GM21447 (cell line): ENCODE measurements at regions not wholly inside any gene's neighbourhood (a gene's known extent, or its start where the extent isn't known, plus 50 kb on each side); places are given as distances from the start of the nearest gene placed in this dataset.
"Not testable (repeated sequence)": the region's sequence is repeated elsewhere in the genome, so short reads cannot be mapped to it uniquely, and the experiment has no call there.

Source experiments
- ATAC-seq: cut with Tn5 transposase; IDR thresholded peaks from one replicate; pipeline ENCODE4 v1.9.1; 2021; ENCODE audit not compliant: unreplicated experiment

GRCh38 chr6:153984811-153985210 lies 54.2 kb upstream of the OPRM1 start:
- ATAC-seq: no peak

GRCh38 chr6:153980171-153980570 lies 58.9 kb upstream of the OPRM1 start:
- ATAC-seq: no peak

- ATAC-seq: not testable (repeated sequence)
Observed at GRCh38 chr6:153978911-153979548, 60.0 kb upstream of the OPRM1 start.

- no peak for ATAC-seq
Observed at GRCh38 chr6:153976921-153977693, 61.9 kb upstream of the OPRM1 start.

GRCh38 chr6:153966001-153966400 lies 73.0 kb upstream of the OPRM1 start:
- ATAC-seq: no peak

- no peak for ATAC-seq
Observed at GRCh38 chr6:153963352-153963751, 75.7 kb upstream of the OPRM1 start.

- ATAC-seq: no peak
Observed at GRCh38 chr6:153962555-153962954, 76.5 kb upstream of the OPRM1 start.

- ATAC-seq: no peak
Observed at GRCh38 chr6:153960741-153961140, 78.3 kb upstream of the OPRM1 start.

- ATAC-seq: no peak
Observed at GRCh38 chr6:153960281-153960680, 78.8 kb upstream of the OPRM1 start.

GRCh38 chr6:153959276-153959675 lies 79.8 kb upstream of the OPRM1 start:
- no peak for ATAC-seq

- no peak for ATAC-seq
Observed at GRCh38 chr6:153958860-153959259, 80.2 kb upstream of the OPRM1 start.

GRCh38 chr6:153957394-153957793 lies 81.6 kb upstream of the OPRM1 start:
- peak; percentile 90 for ATAC-seq

GRCh38 chr6:153956808-153957207 lies 82.2 kb upstream of the OPRM1 start:
- no peak for ATAC-seq

GRCh38 chr6:153949616-153950015 lies 89.4 kb upstream of the OPRM1 start:
- no peak for ATAC-seq

GRCh38 chr6:153947808-153948447 lies 91.1 kb upstream of the OPRM1 start:
- ATAC-seq: peak; percentile 55

- no peak for ATAC-seq
Observed at GRCh38 chr6:153944201-153944600, 94.8 kb upstream of the OPRM1 start.

- no peak for ATAC-seq
Observed at GRCh38 chr6:153942361-153942760, 96.7 kb upstream of the OPRM1 start.

GRCh38 chr6:153941768-153942167 lies 97.3 kb upstream of the OPRM1 start:
- ATAC-seq: no peak

- ATAC-seq: no peak
Observed at GRCh38 chr6:153938876-153939275, 100.2 kb upstream of the OPRM1 start.

GRCh38 chr6:153931431-153931830 lies 107.6 kb upstream of the OPRM1 start:
- ATAC-seq: no peak

GRCh38 chr6:153927867-153928266 lies 111.2 kb upstream of the OPRM1 start:
- no peak for ATAC-seq
